Astrocyte (in vitro differentiated cells and primary cell): ENCODE measurements at regions not wholly inside any gene's neighbourhood (a gene's known extent, or its start where the extent isn't known, plus 50 kb on each side); places are given as distances from the start of the nearest gene placed in this dataset.
"Not testable (repeated sequence)": the region's sequence is repeated elsewhere in the genome, so short reads cannot be mapped to it uniquely, and the experiment has no call there.

Experiments used
- DNase-seq: peaks from one replicate; pipeline ENCODE4 v3.0.0-alpha.2; 2010; ENCODE audit warnings: low read depth
- FAIRE-seq: peaks from 2 replicates; lab custom pipeline; 2011; peaks lifted over from hg19 to GRCh38; lab: Jason Lieb, UNC
- H2AFZ ChIP-seq: 2 replicates; pipeline ENCODE4 v1.6.0; 2012; ENCODE audit warnings: low read depth, low read length, inconsistent platforms
- H3K27ac ChIP-seq: 2 replicates; pipeline ENCODE4 v1.5.1; 2011; ENCODE audit warnings: low read depth, low read length, inconsistent platforms
- H3K27me3 ChIP-seq: 2 replicates; pipeline ENCODE4 v1.6.0; 2011; ENCODE audit warnings: low read length, inconsistent platforms; ENCODE audit not compliant: insufficient read depth
- H3K36me3 ChIP-seq: 2 replicates; pipeline ENCODE4 v1.5.1; 2011; ENCODE audit warnings: low read length, inconsistent platforms; ENCODE audit not compliant: insufficient read depth
- H3K4me1 ChIP-seq: 2 replicates; pipeline ENCODE4 v1.5.1; 2011; ENCODE audit warnings: low read length, inconsistent platforms; ENCODE audit not compliant: insufficient read depth
- H3K4me2 ChIP-seq: 2 replicates; pipeline ENCODE4 v1.6.0; 2012; ENCODE audit warnings: low read length, inconsistent platforms
- H3K4me3 ChIP-seq: 2 replicates; pipeline ENCODE4 v1.5.1; 2011; ENCODE audit warnings: low read depth, mild to moderate bottlenecking, low read length, inconsistent platforms; ENCODE audit not compliant: insufficient read depth
- H3K79me2 ChIP-seq: 2 replicates; pipeline ENCODE4 v1.6.0; 2012; ENCODE audit warnings: mild to moderate bottlenecking, low read length, inconsistent platforms; ENCODE audit not compliant: insufficient read depth
- H3K9ac ChIP-seq: 2 replicates; pipeline ENCODE4 v1.6.0; 2012; ENCODE audit warnings: mild to moderate bottlenecking, low read length, inconsistent platforms
- H3K9me3 ChIP-seq: 2 replicates; pipeline ENCODE4 v1.5.1; 2012; ENCODE audit warnings: low read depth, mild to moderate bottlenecking, low read length, inconsistent platforms; ENCODE audit not compliant: insufficient read depth
- H4K20me1 ChIP-seq: 2 replicates; pipeline ENCODE4 v1.6.0; 2012; ENCODE audit warnings: low read length, inconsistent platforms; ENCODE audit not compliant: insufficient read depth
- H3K27ac Mint-ChIP-seq: one replicate; pipeline ENCODE4 v1.8.0; 2021; ENCODE audit warnings: mild to moderate bottlenecking, mixed read lengths; ENCODE audit not compliant: unreplicated experiment
- H3K27me3 Mint-ChIP-seq: one replicate; pipeline ENCODE4 v1.8.0; 2021; ENCODE audit warnings: low read depth, mixed read lengths; ENCODE audit not compliant: unreplicated experiment
- H3K36me3 Mint-ChIP-seq: one replicate; pipeline ENCODE4 v1.8.0; 2021; ENCODE audit warnings: low read depth, mixed read lengths; ENCODE audit not compliant: unreplicated experiment
- H3K4me1 Mint-ChIP-seq: one replicate; pipeline ENCODE4 v1.8.0; 2021; ENCODE audit warnings: low read depth, mixed read lengths; ENCODE audit not compliant: unreplicated experiment
- H3K4me3 Mint-ChIP-seq: one replicate; pipeline ENCODE4 v1.8.0; 2021; ENCODE audit warnings: mild to moderate bottlenecking, moderate library complexity, mixed read lengths; ENCODE audit not compliant: unreplicated experiment
- H3K9me3 Mint-ChIP-seq: one replicate; pipeline ENCODE4 v1.8.0; 2021; ENCODE audit warnings: mild to moderate bottlenecking, mixed read lengths; ENCODE audit not compliant: unreplicated experiment
- CTCF ChIP-seq: IDR thresholded peaks from 2 replicates; pipeline ENCODE4 v1.5.1; 2011; ENCODE audit warnings: low read depth, mild to moderate bottlenecking, inconsistent platforms, low read length, moderate library complexity; ENCODE audit not compliant: insufficient read depth
- EZH2 ChIP-seq: IDR thresholded peaks from 2 replicates; pipeline ENCODE4 v1.6.1; 2012; ENCODE audit warnings: mild to moderate bottlenecking, low read length, inconsistent platforms; ENCODE audit not compliant: insufficient read depth

DNA sequence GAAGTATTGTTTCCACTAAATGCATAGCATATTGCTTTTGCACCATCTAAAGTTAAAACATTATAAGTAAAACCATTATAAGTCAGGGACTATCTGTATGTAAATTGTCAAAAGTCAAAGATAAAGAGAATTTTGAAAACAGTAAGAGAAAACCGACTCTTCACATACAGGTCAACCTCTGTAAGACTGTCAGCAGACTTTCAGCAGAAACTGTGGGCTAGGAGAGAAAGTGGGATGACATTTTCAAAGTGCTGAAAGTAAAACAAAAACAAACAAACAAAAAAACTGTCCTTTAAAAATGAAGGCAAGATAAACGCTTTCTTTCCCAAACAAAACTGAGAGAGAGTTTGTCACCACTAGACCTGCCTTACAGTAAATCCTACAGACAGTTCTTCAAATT lies 122.9 kb upstream of the ID2 start:
- H3K9me3 Mint-ChIP-seq: peaks cover 11% of the 10 kb centered on the region
- Histone ChIP-seq H3K36me3 (no peaks in the 10 kb centered on the region), H3K79me2 (no peaks in the 10 kb centered on the region), H3K9ac (no peak overlapping the region), H2AFZ (no peak overlapping the region), H3K27me3 (no peaks in the 10 kb centered on the region), H3K4me2 (no peak overlapping the region), H3K4me3 (no peak overlapping the region), H4K20me1 (no peaks in the 10 kb centered on the region), H3K27ac (no peak overlapping the region), H3K4me1 (no peaks in the 10 kb centered on the region), H3K9me3 (peaks cover 4% of the 10 kb centered on the region)
- FAIRE-seq (no peak), DNase-seq (no peak)
- no peak overlapping the region for H3K4me3 Mint-ChIP-seq
- TF ChIP-seq EZH2 (no peak), CTCF (no peak)
- peaks cover 2% of the 10 kb centered on the region for H3K27me3 Mint-ChIP-seq
- no peak overlapping the region for H3K27ac Mint-ChIP-seq
- H3K36me3 Mint-ChIP-seq: no peaks in the 10 kb centered on the region
- H3K4me1 Mint-ChIP-seq: no peaks in the 10 kb centered on the region

DNA sequence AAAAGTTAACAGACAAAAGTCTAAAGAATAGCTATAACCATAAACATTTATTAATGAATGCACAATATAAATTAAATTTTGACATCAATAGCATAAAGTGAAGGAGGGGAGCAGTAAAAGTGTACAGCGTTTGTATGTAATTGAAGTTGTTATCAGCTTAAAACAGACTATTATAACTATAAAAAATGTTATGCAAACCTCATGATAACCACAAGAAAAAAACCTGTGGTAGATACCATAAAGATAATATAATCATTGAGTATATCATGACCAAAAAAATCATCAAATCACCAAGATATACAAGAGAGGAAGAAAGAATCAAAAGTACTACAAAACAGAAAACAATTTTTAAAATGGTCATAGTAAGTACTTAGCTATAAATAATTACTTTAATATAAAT lies 122.1 kb upstream of the ID2 start:
- TF ChIP-seq CTCF (no peak), EZH2 (no peak)
- H3K9ac ChIP-seq: no peak overlapping the region
- peaks cover 4% of the 10 kb centered on the region for H3K9me3 ChIP-seq
- no peaks in the 10 kb centered on the region for H3K79me2 ChIP-seq
- no peak overlapping the region for H3K4me2 ChIP-seq
- no peaks in the 10 kb centered on the region for H3K27me3 ChIP-seq
- peaks cover 11% of the 10 kb centered on the region for H3K9me3 Mint-ChIP-seq
- no peak overlapping the region for H2AFZ ChIP-seq
- H3K4me1 Mint-ChIP-seq: no peaks in the 10 kb centered on the region
- H3K36me3 Mint-ChIP-seq: no peaks in the 10 kb centered on the region
- H3K27ac Mint-ChIP-seq: no peak overlapping the region
- no peaks in the 10 kb centered on the region for H4K20me1 ChIP-seq
- peaks cover 9% of the 10 kb centered on the region for H3K27me3 Mint-ChIP-seq
- FAIRE-seq (no peak), DNase-seq (no peak)
- no peak overlapping the region for H3K27ac ChIP-seq
- no peaks in the 10 kb centered on the region for H3K36me3 ChIP-seq
- no peaks in the 10 kb centered on the region for H3K4me1 ChIP-seq
- H3K4me3 ChIP-seq: no peak overlapping the region
- H3K4me3 Mint-ChIP-seq: no peak overlapping the region

GRCh38 chr2:8561692-8562091 lies 120.2 kb upstream of the ID2 start:
- H3K4me1 ChIP-seq, H3K9ac ChIP-seq, H3K4me3 Mint-ChIP-seq, H3K27me3 ChIP-seq, H3K36me3 ChIP-seq, H2AFZ ChIP-seq, H3K27ac ChIP-seq, H3K4me3 ChIP-seq, H3K36me3 Mint-ChIP-seq, H3K79me2 ChIP-seq, H4K20me1 ChIP-seq, H3K9me3 ChIP-seq, H3K27ac Mint-ChIP-seq, H3K4me2 ChIP-seq, FAIRE-seq, DNase-seq, H3K4me1 Mint-ChIP-seq: not testable (repeated sequence)
- H3K9me3 Mint-ChIP-seq: peaks cover 13% of the 10 kb centered on the region
- peaks cover 16% of the 10 kb centered on the region for H3K27me3 Mint-ChIP-seq
